SK-N-SH (cell line): ENCODE measurements at regions not wholly inside any gene's neighbourhood (a gene's known extent, or its start where the extent isn't known, plus 50 kb on each side); places are given as distances from the start of the nearest gene placed in this dataset.

Experiments
- CTCF ChIA-PET: fragments of 300-600, 350-600 bp; formaldehyde crosslinking; extraction: SDS; loops from one replicate; lab custom pipeline; 2021; lab: Yijun Ruan, JAX
- POLR2A ChIA-PET: fragments of 350-600 bp; sonication (Branson Sonifier 250); formaldehyde crosslinking; extraction: SDS; loops from one replicate; lab custom pipeline; 2020; ENCODE audit warnings: antibody characterized with exemption, inconsistent platforms; lab: Yijun Ruan, JAX
- DNase-seq: peaks from one replicate; pipeline ENCODE4 v3.0.0; 2012
- H2AFZ ChIP-seq: fragments of 200-600 bp; sonication (generic); 2 replicates; pipeline ENCODE4 v1.8.1; 2016; ENCODE audit warnings: antibody characterized with exemption, mild to moderate bottlenecking, low read depth
- H3F3A ChIP-seq: fragments of 200-600 bp; sonication (generic); replicated peaks from 2 replicates; pipeline ENCODE3; 2016; ENCODE audit warnings: antibody characterized with exemption, mild to moderate bottlenecking; ENCODE audit not compliant: insufficient read depth
- H3K27ac ChIP-seq, 2 experiments: fragments of 200-500 bp in 1 of 2; fragments of 200-600 bp in 1 of 2; sonication (Bioruptor generic) in 1 of 2; sonication (generic), shearing (Covaris generic) in 1 of 2; 2 replicates each; pipeline versions ENCODE4 v1.5.1 to v1.6.1; 2014 to 2016; ENCODE audit warnings: low read depth in 2 of 2, inconsistent platforms in 1 of 2, low read length in 1 of 2, mild to moderate bottlenecking in 1 of 2, mixed read lengths in 1 of 2
- H3K27me3 ChIP-seq: fragments of 200-600 bp; sonication (generic), shearing (Covaris generic); 2 replicates; pipeline ENCODE4 v1.6.1; 2016; ENCODE audit warnings: mixed run types; ENCODE audit not compliant: insufficient read depth
- H3K36me3 ChIP-seq, 2 experiments: fragments of 200-500 bp in 1 of 2; fragments of 200-600 bp in 1 of 2; sonication (Bioruptor generic) in 1 of 2; sonication (generic) in 1 of 2; replicated peaks in 1 of 2; 2 replicates each; pipeline versions ENCODE3 to v1.5.1; 2014 to 2016; ENCODE audit warnings: low read length in 1 of 2, mild to moderate bottlenecking in 1 of 2; ENCODE audit not compliant: insufficient read depth in 2 of 2, control insufficient read depth in 1 of 2
- H3K4me1 ChIP-seq, 2 experiments: fragments of 200-500 bp in 1 of 2; fragments of 200-600 bp in 1 of 2; sonication (Bioruptor generic) in 1 of 2; sonication (generic), shearing (Covaris generic) in 1 of 2; 2 replicates each; pipeline versions ENCODE4 v1.5.1 to v1.6.1; 2014 to 2016; ENCODE audit warnings: low read depth in 1 of 2, low read length in 1 of 2, mixed run types in 1 of 2; ENCODE audit not compliant: insufficient read depth in 2 of 2, control insufficient read depth in 1 of 2
- H3K4me2 ChIP-seq: fragments of 200-600 bp; sonication (generic), shearing (Covaris generic); 2 replicates; pipeline ENCODE4 v1.6.1; 2017; ENCODE audit warnings: mixed run types
- H3K4me3 ChIP-seq, 2 experiments: fragments of 200-500 bp in 1 of 2; fragments of 200-600 bp in 1 of 2; sonication (Bioruptor generic) in 1 of 2; sonication (generic), shearing (Covaris generic) in 1 of 2; 2 replicates each; pipeline versions ENCODE4 v1.5.1 to v1.8.1; 2014 to 2016; ENCODE audit warnings: low read depth in 2 of 2, inconsistent platforms in 1 of 2, low read length in 1 of 2, mild to moderate bottlenecking in 1 of 2, mixed read lengths in 1 of 2, moderate library complexity in 1 of 2
- H3K79me2 ChIP-seq: fragments of 200-600 bp; sonication (generic); 2 replicates; pipeline ENCODE4 v1.8.1; 2017; ENCODE audit warnings: mild to moderate bottlenecking; ENCODE audit not compliant: insufficient read depth
- H3K9ac ChIP-seq: fragments of 200-600 bp; sonication (generic); 2 replicates; pipeline ENCODE4 v1.6.1; 2017; ENCODE audit warnings: mixed run types
- H3K9me2 ChIP-seq: fragments of 200-600 bp; sonication (generic); 2 replicates; pipeline ENCODE4 v1.6.1; 2017; ENCODE audit warnings: mixed run types
- H3K9me3 ChIP-seq: fragments of 200-600 bp; sonication (generic); 2 replicates; pipeline ENCODE4 v1.6.1; 2017; ENCODE audit warnings: mixed run types, mild to moderate bottlenecking, moderate library complexity
- H4K20me1 ChIP-seq: fragments of 200-600 bp; sonication (generic); 2 replicates; pipeline ENCODE4 v1.6.1; 2017; ENCODE audit warnings: mild to moderate bottlenecking, mixed run types; ENCODE audit not compliant: insufficient read depth
- FOSL2 ChIP-seq: IDR thresholded peaks from 2 replicates; pipeline ENCODE4 v1.4.0; 2012; ENCODE audit warnings: low read depth, mild to moderate bottlenecking, moderate library complexity, borderline replicate concordance
- FOXM1 ChIP-seq: IDR thresholded peaks from 2 replicates; pipeline ENCODE4 v1.4.0; 2012; ENCODE audit warnings: low read depth, mild to moderate bottlenecking
- GATA2 ChIP-seq: sonication (generic); formaldehyde crosslinking; IDR thresholded peaks from 2 replicates; pipeline ENCODE4 v1.5.0; 2020; ENCODE audit warnings: mild to moderate bottlenecking, missing genetic modification reagents
- JUND ChIP-seq: IDR thresholded peaks from 2 replicates; pipeline ENCODE4 v1.4.0; 2012
- MXI1 ChIP-seq: IDR thresholded peaks from 2 replicates; pipeline ENCODE4 v1.6.1; 2012; ENCODE audit warnings: mild to moderate bottlenecking, low read depth, low read length, improper control_type of control experiment
- NFIC ChIP-seq: IDR thresholded peaks from 2 replicates; pipeline ENCODE4 v1.4.0; 2012; ENCODE audit warnings: borderline replicate concordance
- NRF1 ChIP-seq: IDR thresholded peaks from 2 replicates; pipeline ENCODE4 v1.6.1; 2012; ENCODE audit warnings: low read depth, mild to moderate bottlenecking, low read length
- POLR2AphosphoS5 ChIP-seq: IDR thresholded peaks from 2 replicates; pipeline ENCODE4 v1.6.1; 2012; ENCODE audit warnings: low read depth, low read length
- RAD21 ChIP-seq: IDR thresholded peaks from 2 replicates; pipeline ENCODE4 v1.6.1; 2012; ENCODE audit warnings: mild to moderate bottlenecking, low read length
- RFX5 ChIP-seq: IDR thresholded peaks from 2 replicates; pipeline ENCODE4 v1.6.1; 2012; ENCODE audit warnings: mild to moderate bottlenecking, improper control_type of control experiment, low read length
- RXRA ChIP-seq: IDR thresholded peaks from 2 replicates; pipeline ENCODE4 v1.4.0; 2012; ENCODE audit warnings: low read depth, mild to moderate bottlenecking, borderline replicate concordance
- SIN3A ChIP-seq: IDR thresholded peaks from 2 replicates; pipeline ENCODE4 v1.6.1; 2012; ENCODE audit warnings: low read depth, mild to moderate bottlenecking, low read length, moderate library complexity, borderline replicate concordance
- TAF1 ChIP-seq: IDR thresholded peaks from 2 replicates; pipeline ENCODE4 v1.6.1; 2012; ENCODE audit warnings: low read depth, mild to moderate bottlenecking, low read length, moderate library complexity, borderline replicate concordance
- TCF12 ChIP-seq: IDR thresholded peaks from 2 replicates; pipeline ENCODE4 v1.4.0; 2012
- USF1 ChIP-seq: IDR thresholded peaks from 2 replicates; pipeline ENCODE4 v1.4.0; 2012; ENCODE audit warnings: low read depth, borderline replicate concordance
- YY1 ChIP-seq: IDR thresholded peaks from 2 replicates; pipeline ENCODE4 v1.4.0; 2012; ENCODE audit warnings: low read depth, mild to moderate bottlenecking
- WGBS: methylation state at CpG from one replicate; pipeline ENCODE4 v1.1.6; 2017; ENCODE audit warnings: low lambda C conversion rate; 5-methylcytosine and 5-hydroxymethylcytosine counted together
- TF ChIP-seq, protein P1 (sequence below): fragments of 200-600 bp; sonication (generic); IDR thresholded peaks from 2 replicates; pipeline ENCODE4 v1.6.1; 2017; ENCODE audit warnings: antibody characterized with exemption, mild to moderate bottlenecking, moderate library complexity

GRCh38 chr16:86946981-86947380, 368.6 kb downstream of the FOXL1 start:
- H3K9me3 ChIP-seq: no peaks in the 10 kb centered on the region
- peak overlapping the region; percentile 67; the same call in 1 of the 2 replicates for H3K4me2 ChIP-seq
- no peaks in the 10 kb centered on the region for H4K20me1 ChIP-seq
- no peaks in the 10 kb centered on the region for H3K79me2 ChIP-seq
- no peaks in the 10 kb centered on the region for H3K9me2 ChIP-seq
- H3K4me3 ChIP-seq: no peak overlapping the region
- peaks cover 36% of the 10 kb centered on the region for H3F3A ChIP-seq
- CTCF ChIA-PET: no interaction called here
- H3K27me3 ChIP-seq: no peaks in the 10 kb centered on the region
- WGBS: 69% methylated on average over 8 of the region's 10 CpGs
- POLR2A ChIA-PET: no interaction called here
- peak overlapping the region in 1 of 2 experiments; percentile 34; a peak in 2 of 4 replicates for H3K27ac ChIP-seq
- no peaks in the 10 kb centered on the region for H3K36me3 ChIP-seq
- H3K9ac ChIP-seq: no peak overlapping the region
- no peak for TF ChIP-seq NRF1
- peaks cover 0 to 26% of the 10 kb centered on the region in 2 experiments; a peak in 1 of 4 replicates for H3K4me1 ChIP-seq
- no peak for DNase-seq
- H2AFZ ChIP-seq: no peak overlapping the region

GRCh38 chr16:86948046-86948445, 369.1 kb downstream of the C16orf95 start:
- Histone ChIP-seq H3K27me3 (no peaks in the 10 kb centered on the region), H3K27ac (no peak overlapping the region), H3K36me3 (no peaks in the 10 kb centered on the region), H3K79me2 (no peaks in the 10 kb centered on the region), H3F3A (peaks cover 35% of the 10 kb centered on the region), H3K4me3 (no peak overlapping the region), H3K9me2 (no peaks in the 10 kb centered on the region), H2AFZ (no peak overlapping the region), H3K4me2 (no peak overlapping the region), H4K20me1 (no peaks in the 10 kb centered on the region), H3K4me1 (peaks cover 0 to 27% of the 10 kb centered on the region in 2 experiments; a peak in 1 of 4 replicates), H3K9ac (no peak overlapping the region), H3K9me3 (no peaks in the 10 kb centered on the region)
- TF ChIP-seq POLR2AphosphoS5 (no peak), TAF1 (no peak), MXI1 (no peak), FOSL2 (no peak), RXRA (no peak), SIN3A (no peak), NRF1 (no peak), USF1 (no peak), RFX5 (no peak), TCF12 (no peak), RAD21 (no peak), JUND (no peak), FOXM1 (no peak), YY1 (no peak), GATA2 (CRISPR knock-in tag) (no peak), NFIC (no peak)
- TF ChIP-seq, protein P1, sequence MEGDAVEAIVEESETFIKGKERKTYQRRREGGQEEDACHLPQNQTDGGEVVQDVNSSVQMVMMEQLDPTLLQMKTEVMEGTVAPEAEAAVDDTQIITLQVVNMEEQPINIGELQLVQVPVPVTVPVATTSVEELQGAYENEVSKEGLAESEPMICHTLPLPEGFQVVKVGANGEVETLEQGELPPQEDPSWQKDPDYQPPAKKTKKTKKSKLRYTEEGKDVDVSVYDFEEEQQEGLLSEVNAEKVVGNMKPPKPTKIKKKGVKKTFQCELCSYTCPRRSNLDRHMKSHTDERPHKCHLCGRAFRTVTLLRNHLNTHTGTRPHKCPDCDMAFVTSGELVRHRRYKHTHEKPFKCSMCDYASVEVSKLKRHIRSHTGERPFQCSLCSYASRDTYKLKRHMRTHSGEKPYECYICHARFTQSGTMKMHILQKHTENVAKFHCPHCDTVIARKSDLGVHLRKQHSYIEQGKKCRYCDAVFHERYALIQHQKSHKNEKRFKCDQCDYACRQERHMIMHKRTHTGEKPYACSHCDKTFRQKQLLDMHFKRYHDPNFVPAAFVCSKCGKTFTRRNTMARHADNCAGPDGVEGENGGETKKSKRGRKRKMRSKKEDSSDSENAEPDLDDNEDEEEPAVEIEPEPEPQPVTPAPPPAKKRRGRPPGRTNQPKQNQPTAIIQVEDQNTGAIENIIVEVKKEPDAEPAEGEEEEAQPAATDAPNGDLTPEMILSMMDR: no peak
- WGBS: 57% methylated on average over 12 of the region's 12 CpGs
- no peak for DNase-seq
- POLR2A ChIA-PET: no interaction called here
- CTCF ChIA-PET: no interaction called here
